GM12891 (cell line): ENCODE measurements at regions not wholly inside any gene's neighbourhood (a gene's known extent, or its start where the extent isn't known, plus 50 kb on each side); places are given as distances from the start of the nearest gene placed in this dataset.

Source experiments
- POLR2A ChIP-seq: IDR thresholded peaks from 2 replicates; pipeline ENCODE4 v1.6.1; 2011; ENCODE audit warnings: low read depth, low read length, control low read depth
- POLR2AphosphoS5 ChIP-seq: IDR thresholded peaks from 2 replicates; pipeline ENCODE4 v1.6.1; 2011; ENCODE audit warnings: low read depth, low read length, control low read depth
- SPI1 ChIP-seq: IDR thresholded peaks from 2 replicates; pipeline ENCODE4 v1.6.1; 2011; ENCODE audit warnings: low read depth, low read length, control low read depth
- TAF1 ChIP-seq: IDR thresholded peaks from 2 replicates; pipeline ENCODE4 v1.6.1; 2011; ENCODE audit warnings: low read depth, low read length, control low read depth

GRCh38 chr18:60722742-60723141 lies 350.2 kb upstream of the MC4R start:
- no peak for TF ChIP-seq SPI1
- TF ChIP-seq POLR2AphosphoS5 = no peak
- TF ChIP-seq POLR2A = no peak
- no peak for TF ChIP-seq TAF1
